SK-N-MC (cell line): ENCODE measurements at regions not wholly inside any gene's neighbourhood (a gene's known extent, or its start where the extent isn't known, plus 50 kb on each side); places are given as distances from the start of the nearest gene placed in this dataset.

Experiments used
- EZH2 ChIP-seq: fragments of 200-600 bp; sonication (generic); IDR thresholded peaks from one replicate; pipeline ENCODE4 v1.6.1; 2017; ENCODE audit warnings: antibody characterized with exemption
- FOXP2 ChIP-seq: optimal IDR thresholded peaks from 2 replicates; pipeline ENCODE3; 2011; ENCODE audit warnings: mild to moderate bottlenecking, moderate library complexity; ENCODE audit not compliant: insufficient read depth; ENCODE audit errors: extremely low read length, control extremely low read depth
- POLR2AphosphoS5 ChIP-seq: IDR thresholded peaks from 2 replicates; pipeline ENCODE4 v1.6.1; 2012; ENCODE audit warnings: mild to moderate bottlenecking, low read depth, low read length, borderline replicate concordance

DNA sequence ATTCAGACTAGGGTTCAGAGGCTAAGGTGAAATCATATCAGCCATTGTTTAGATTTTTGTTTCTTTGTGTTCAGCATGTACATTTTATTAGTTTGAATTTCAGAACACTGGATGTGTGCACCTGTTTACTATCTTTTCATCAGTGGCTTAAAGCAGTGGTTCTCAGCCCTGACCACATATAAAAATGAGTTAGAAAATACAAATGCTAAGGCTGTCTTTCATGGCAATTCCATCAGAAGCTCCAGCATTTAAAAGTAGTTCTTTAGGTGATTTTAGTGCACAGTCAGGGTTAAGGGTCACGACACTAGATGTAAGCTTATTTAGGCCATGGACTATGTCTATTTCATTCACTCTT is 213.5 kb downstream of the NECTIN3 start:
- TF ChIP-seq POLR2AphosphoS5 (no peak), EZH2 (no peak), FOXP2 (no peak)
